DOHH2 (cell line): ENCODE measurements at regions not wholly inside any gene's neighbourhood (a gene's known extent, or its start where the extent isn't known, plus 50 kb on each side); places are given as distances from the start of the nearest gene placed in this dataset.

Source experiments
- CTCF ChIP-seq: fragments of 200-600 bp; sonication (generic); IDR thresholded peaks from one replicate; pipeline ENCODE4 v1.5.1; 2014; ENCODE audit warnings: antibody characterized with exemption, mild to moderate bottlenecking, low read depth, low read length; ENCODE audit not compliant: poor library complexity, severe bottlenecking
- EZH2phosphoT487 ChIP-seq: fragments of 200-600 bp; sonication (generic); IDR thresholded peaks from 2 replicates; pipeline ENCODE4 v1.6.1; 2017; ENCODE audit warnings: borderline replicate concordance, mild to moderate bottlenecking, antibody characterized with exemption, low read length, moderate library complexity, mixed read lengths

- TF ChIP-seq CTCF = no peak
- TF ChIP-seq EZH2phosphoT487 = no peak
Measured at GRCh38 chr10:61040399-61041016, 96.5 kb upstream of the RHOBTB1 start.
